SK-N-MC (cell line): ENCODE measurements at regions not wholly inside any gene's neighbourhood (a gene's known extent, or its start where the extent isn't known, plus 50 kb on each side); places are given as distances from the start of the nearest gene placed in this dataset.

ENCODE experiments used
- EZH2 ChIP-seq: fragments of 200-600 bp; sonication (generic); IDR thresholded peaks from one replicate; pipeline ENCODE4 v1.6.1; 2017; ENCODE audit warnings: antibody characterized with exemption
- POLR2AphosphoS5 ChIP-seq: IDR thresholded peaks from 2 replicates; pipeline ENCODE4 v1.6.1; 2012; ENCODE audit warnings: mild to moderate bottlenecking, low read depth, low read length, borderline replicate concordance

DNA sequence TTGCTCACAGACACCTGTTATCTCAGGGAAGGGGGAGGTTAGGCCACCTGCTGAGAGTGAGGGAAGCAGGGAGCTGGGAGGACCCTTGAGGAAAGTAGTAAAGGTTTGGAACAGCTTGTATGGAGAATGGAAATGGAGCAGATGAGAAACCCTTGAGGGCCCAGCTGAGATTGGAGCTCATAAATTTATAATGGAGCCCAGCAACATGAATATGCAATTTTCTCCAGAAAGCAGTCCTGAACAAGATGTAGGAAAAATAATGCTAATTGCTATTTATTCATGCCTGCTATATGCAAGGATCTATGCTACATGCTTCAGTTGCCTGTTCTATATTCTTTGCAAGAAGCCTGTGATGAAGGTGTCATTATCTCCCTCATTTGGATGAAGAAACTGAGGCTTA lies 67.5 kb upstream of the LEF1 start:
- TF ChIP-seq EZH2: no peak
- peak; percentile 36; the same call in 1 of the 2 replicates for TF ChIP-seq POLR2AphosphoS5
